KMS-11 (cell line): ENCODE measurements at regions not wholly inside any gene's neighbourhood (a gene's known extent, or its start where the extent isn't known, plus 50 kb on each side); places are given as distances from the start of the nearest gene placed in this dataset.

Experiments
- H2AFZ ChIP-seq: fragments of 200-600 bp; sonication (generic); 2 replicates; pipeline ENCODE4 v1.6.1; 2016; ENCODE audit warnings: antibody characterized with exemption, mixed run types, low read depth
- H3K27ac ChIP-seq: fragments of 200-600 bp; sonication (generic); 2 replicates; pipeline ENCODE4 v1.6.1; 2016; ENCODE audit warnings: mild to moderate bottlenecking, mixed run types
- H3K27me3 ChIP-seq: fragments of 200-600 bp; sonication (generic); 2 replicates; pipeline ENCODE4 v1.6.1; 2017; ENCODE audit warnings: mild to moderate bottlenecking, low read depth, mixed run types, moderate library complexity; ENCODE audit not compliant: insufficient read depth
- H3K36me3 ChIP-seq: fragments of 200-600 bp; sonication (generic); 2 replicates; pipeline ENCODE4 v1.6.1; 2017; ENCODE audit warnings: mild to moderate bottlenecking, mixed run types; ENCODE audit not compliant: insufficient read depth
- H3K4me1 ChIP-seq: fragments of 200-600 bp; sonication (generic); 2 replicates; pipeline ENCODE4 v1.6.1; 2016; ENCODE audit warnings: mild to moderate bottlenecking, low read depth, mixed run types; ENCODE audit not compliant: poor library complexity, severe bottlenecking
- H3K4me2 ChIP-seq: fragments of 200-600 bp; sonication (generic); 2 replicates; pipeline ENCODE4 v1.7.0; 2016; ENCODE audit warnings: mild to moderate bottlenecking, mixed run types
- H3K4me3 ChIP-seq: fragments of 200-600 bp; sonication (generic); IDR thresholded peaks from 2 replicates; pipeline ENCODE4 v1.6.1; 2017; ENCODE audit warnings: low read depth, low read length, mixed read lengths; ENCODE audit not compliant: insufficient read depth
- H3K79me2 ChIP-seq: fragments of 200-600 bp; sonication (generic); 2 replicates; pipeline ENCODE4 v1.6.1; 2016; ENCODE audit warnings: low read depth, mixed run types; ENCODE audit not compliant: insufficient read depth
- H3K9ac ChIP-seq: fragments of 200-600 bp; sonication (generic); 2 replicates; pipeline ENCODE4 v1.6.1; 2016; ENCODE audit warnings: mild to moderate bottlenecking, mixed run types
- H4K20me1 ChIP-seq: fragments of 200-600 bp; sonication (generic); 2 replicates; pipeline ENCODE4 v1.6.1; 2016; ENCODE audit warnings: mild to moderate bottlenecking, mixed run types; ENCODE audit not compliant: insufficient read depth
- TF ChIP-seq, protein P1 (sequence below): fragments of 200-600 bp; sonication (generic); conservative IDR thresholded peaks from 2 replicates; pipeline ENCODE4 v1.6.1; 2017; ENCODE audit warnings: low read depth, mild to moderate bottlenecking, antibody characterized with exemption, low read length, moderate library complexity, mixed read lengths

DNA sequence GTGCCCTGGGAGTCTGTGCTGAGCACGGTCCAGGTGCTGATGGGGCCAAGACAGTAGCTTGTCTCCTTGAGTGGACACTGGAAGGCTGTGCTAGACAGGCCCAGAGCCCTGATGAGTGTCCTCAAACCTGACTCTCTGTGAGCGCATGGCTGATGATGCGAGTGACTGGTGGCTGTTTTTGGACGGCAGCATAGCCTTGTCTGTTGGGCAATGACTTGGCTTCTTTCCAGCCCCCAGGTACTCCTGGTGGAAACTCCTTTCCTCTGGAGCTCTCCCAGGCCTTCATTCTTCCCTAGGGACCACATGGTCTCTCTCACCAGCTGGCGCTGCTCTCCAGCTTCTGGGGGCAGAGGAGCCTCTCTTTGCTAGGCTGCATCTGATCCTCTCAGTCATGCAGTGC is 207.6 kb upstream of the SMIM21 start:
- Histone ChIP-seq H3K79me2 (no peaks in the 10 kb centered on the region), H3K27me3 (no peaks in the 10 kb centered on the region), H3K9ac (no peak overlapping the region), H2AFZ (no peak overlapping the region), H3K36me3 (no peaks in the 10 kb centered on the region), H3K4me2 (no peak overlapping the region), H4K20me1 (no peaks in the 10 kb centered on the region), H3K4me1 (no peaks in the 10 kb centered on the region), H3K4me3 (no peak overlapping the region), H3K27ac (no peak overlapping the region)
- TF ChIP-seq, protein P1, sequence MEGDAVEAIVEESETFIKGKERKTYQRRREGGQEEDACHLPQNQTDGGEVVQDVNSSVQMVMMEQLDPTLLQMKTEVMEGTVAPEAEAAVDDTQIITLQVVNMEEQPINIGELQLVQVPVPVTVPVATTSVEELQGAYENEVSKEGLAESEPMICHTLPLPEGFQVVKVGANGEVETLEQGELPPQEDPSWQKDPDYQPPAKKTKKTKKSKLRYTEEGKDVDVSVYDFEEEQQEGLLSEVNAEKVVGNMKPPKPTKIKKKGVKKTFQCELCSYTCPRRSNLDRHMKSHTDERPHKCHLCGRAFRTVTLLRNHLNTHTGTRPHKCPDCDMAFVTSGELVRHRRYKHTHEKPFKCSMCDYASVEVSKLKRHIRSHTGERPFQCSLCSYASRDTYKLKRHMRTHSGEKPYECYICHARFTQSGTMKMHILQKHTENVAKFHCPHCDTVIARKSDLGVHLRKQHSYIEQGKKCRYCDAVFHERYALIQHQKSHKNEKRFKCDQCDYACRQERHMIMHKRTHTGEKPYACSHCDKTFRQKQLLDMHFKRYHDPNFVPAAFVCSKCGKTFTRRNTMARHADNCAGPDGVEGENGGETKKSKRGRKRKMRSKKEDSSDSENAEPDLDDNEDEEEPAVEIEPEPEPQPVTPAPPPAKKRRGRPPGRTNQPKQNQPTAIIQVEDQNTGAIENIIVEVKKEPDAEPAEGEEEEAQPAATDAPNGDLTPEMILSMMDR, result no peak

DNA sequence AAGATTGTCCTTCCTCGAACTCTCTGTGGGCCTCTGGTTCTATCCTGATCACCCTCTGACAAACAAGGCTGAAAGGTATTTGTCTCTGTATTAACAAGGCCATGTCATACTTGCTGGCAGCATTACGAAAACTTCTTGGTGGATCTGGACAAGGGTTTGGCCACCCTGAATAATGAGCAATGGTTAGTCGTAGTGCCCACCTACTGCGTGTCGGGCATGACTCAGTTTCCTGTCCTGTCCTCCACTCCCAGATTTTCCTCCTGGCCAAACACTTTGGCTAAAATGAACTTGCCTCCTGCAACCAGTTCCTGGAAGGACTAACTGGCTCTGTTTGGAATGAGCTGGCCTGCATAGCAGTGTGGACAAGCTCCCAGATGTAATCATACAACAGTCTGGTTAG is 198.5 kb upstream of the SMIM21 start:
- Histone ChIP-seq H3K4me1 (no peaks in the 10 kb centered on the region), H3K4me2 (no peak overlapping the region), H3K4me3 (no peak overlapping the region), H4K20me1 (no peaks in the 10 kb centered on the region), H3K79me2 (no peaks in the 10 kb centered on the region), H2AFZ (no peak overlapping the region), H3K36me3 (no peaks in the 10 kb centered on the region), H3K27me3 (no peaks in the 10 kb centered on the region), H3K9ac (no peak overlapping the region), H3K27ac (no peak overlapping the region)
- TF ChIP-seq, protein P1, result no peak

DNA sequence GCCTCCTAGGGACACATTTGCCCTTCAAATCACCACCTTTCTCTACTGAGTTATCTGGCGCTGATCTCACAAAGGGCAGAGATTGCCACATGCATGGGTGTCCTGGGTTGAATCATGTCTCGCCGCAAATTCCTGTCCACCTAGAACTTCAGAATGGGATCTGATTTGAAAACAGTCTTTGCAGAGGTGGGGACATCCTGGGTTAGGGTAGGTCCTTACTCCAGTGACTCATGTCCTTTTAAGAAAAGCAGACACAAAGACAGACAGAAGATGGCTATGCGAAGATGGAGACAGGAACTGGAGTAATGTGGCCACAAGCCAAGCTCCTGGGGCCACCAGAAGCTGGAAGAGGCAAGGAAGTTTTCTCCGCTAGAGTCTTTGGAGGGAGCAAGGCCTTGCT is 197.4 kb upstream of the SMIM21 start:
- H3K79me2 ChIP-seq, result no peaks in the 10 kb centered on the region
- no peaks in the 10 kb centered on the region for H3K36me3 ChIP-seq
- H3K27me3 ChIP-seq, result no peaks in the 10 kb centered on the region
- H3K27ac ChIP-seq, result no peak overlapping the region
- H3K4me1 ChIP-seq, result no peaks in the 10 kb centered on the region
- no peaks in the 10 kb centered on the region for H4K20me1 ChIP-seq
- no peak overlapping the region for H3K4me2 ChIP-seq
- TF ChIP-seq, protein P1, result no peak
- no peak overlapping the region for H3K4me3 ChIP-seq
- no peak overlapping the region for H3K9ac ChIP-seq
- H2AFZ ChIP-seq, result no peak overlapping the region

DNA sequence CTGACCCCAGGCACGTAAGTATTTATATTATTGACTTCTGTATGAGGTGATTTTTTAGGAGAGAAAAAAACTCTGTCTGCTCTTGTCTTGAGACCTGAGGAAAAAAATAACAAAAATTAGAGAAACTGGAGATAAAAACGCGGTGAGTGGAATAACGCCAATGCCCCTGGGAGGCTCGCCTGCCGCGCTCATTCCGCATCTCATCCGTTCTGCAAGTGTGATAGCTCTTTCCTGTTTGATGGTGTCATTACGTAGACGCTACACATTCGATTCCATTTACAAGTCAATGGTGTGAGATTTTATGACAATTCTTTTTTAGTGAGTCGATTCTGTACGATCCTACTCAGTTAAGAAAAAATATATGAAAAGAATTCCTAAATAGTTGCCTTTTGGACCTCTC is 194.3 kb upstream of the SMIM21 start:
- TF ChIP-seq, protein P1, result no peak
- no peaks in the 10 kb centered on the region for H3K36me3 ChIP-seq
- no peak overlapping the region for H3K4me3 ChIP-seq
- no peak overlapping the region for H3K9ac ChIP-seq
- H4K20me1 ChIP-seq, result no peaks in the 10 kb centered on the region
- H3K27ac ChIP-seq, result no peak overlapping the region
- H2AFZ ChIP-seq, result no peak overlapping the region
- H3K4me1 ChIP-seq, result no peaks in the 10 kb centered on the region
- H3K27me3 ChIP-seq, result no peaks in the 10 kb centered on the region
- H3K79me2 ChIP-seq, result no peaks in the 10 kb centered on the region
- no peak overlapping the region for H3K4me2 ChIP-seq

DNA sequence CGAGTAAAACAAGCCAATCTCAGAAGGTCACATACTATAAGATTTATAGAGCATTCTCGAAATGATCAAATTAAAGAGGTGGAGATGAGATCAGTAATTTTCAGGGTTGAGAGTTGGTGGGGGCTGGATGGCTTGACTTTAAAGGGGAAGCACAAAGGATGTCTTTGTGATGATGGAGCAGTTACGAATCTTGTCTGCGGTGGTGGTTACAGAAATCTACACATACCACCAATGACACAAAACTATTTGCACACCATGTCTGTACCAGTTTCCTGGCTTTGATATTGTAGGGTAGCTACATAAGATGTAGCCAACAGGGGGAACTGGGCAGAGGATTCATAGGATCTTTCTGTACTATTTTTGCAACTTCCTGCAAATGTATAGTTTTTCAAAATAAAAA is 190.6 kb upstream of the SMIM21 start:
- Histone ChIP-seq H3K27me3 (no peaks in the 10 kb centered on the region), H3K4me1 (no peaks in the 10 kb centered on the region), H2AFZ (no peak overlapping the region), H3K79me2 (no peaks in the 10 kb centered on the region), H3K27ac (no peak overlapping the region), H4K20me1 (no peaks in the 10 kb centered on the region), H3K9ac (no peak overlapping the region), H3K36me3 (no peaks in the 10 kb centered on the region), H3K4me2 (no peak overlapping the region), H3K4me3 (no peak overlapping the region)
- TF ChIP-seq, protein P1, result no peak
